ENCODE measurements at regions not wholly inside any gene's neighbourhood (a gene's known extent, or its start where the extent isn't known, plus 50 kb on each side); places are given as distances from the start of the nearest gene placed in this dataset.

- TF ChIP-seq TEAD4 (IDR thresholded peaks at IDR 0.05) (no peak), EP300 (IDR thresholded peaks at IDR 0.05; ENCODE audit: borderline replicate concordance) (no peak), TAF1 (IDR thresholded peaks at IDR 0.05; ENCODE audit: low read depth) (no peak), FOXM1 (IDR thresholded peaks at IDR 0.05; ENCODE audit: borderline replicate concordance, low read depth) (no peak), CREB1 (IDR thresholded peaks at IDR 0.05; ENCODE audit: low read depth) (no peak), EGR1 (IDR thresholded peaks at IDR 0.05) (no peak), ZBTB7A (IDR thresholded peaks at IDR 0.05; ENCODE audit: low read depth) (no peak), CEBPB (IDR thresholded peaks at IDR 0.05) (no peak), TCF12 (IDR thresholded peaks at IDR 0.05; ENCODE audit: low read depth) (no peak), USF1 (IDR thresholded peaks at IDR 0.05) (no peak), YY1 (IDR thresholded peaks at IDR 0.05; ENCODE audit: low read depth) (no peak), NFIC (IDR thresholded peaks at IDR 0.05) (no peak), RAD21 (IDR thresholded peaks at IDR 0.05; ENCODE audit: low read depth) (no peak)
- TF ChIP-seq, protein P1, sequence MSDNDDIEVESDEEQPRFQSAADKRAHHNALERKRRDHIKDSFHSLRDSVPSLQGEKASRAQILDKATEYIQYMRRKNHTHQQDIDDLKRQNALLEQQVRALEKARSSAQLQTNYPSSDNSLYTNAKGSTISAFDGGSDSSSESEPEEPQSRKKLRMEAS (IDR thresholded peaks at IDR 0.05) = no peak
- TF ChIP-seq, protein P2, sequence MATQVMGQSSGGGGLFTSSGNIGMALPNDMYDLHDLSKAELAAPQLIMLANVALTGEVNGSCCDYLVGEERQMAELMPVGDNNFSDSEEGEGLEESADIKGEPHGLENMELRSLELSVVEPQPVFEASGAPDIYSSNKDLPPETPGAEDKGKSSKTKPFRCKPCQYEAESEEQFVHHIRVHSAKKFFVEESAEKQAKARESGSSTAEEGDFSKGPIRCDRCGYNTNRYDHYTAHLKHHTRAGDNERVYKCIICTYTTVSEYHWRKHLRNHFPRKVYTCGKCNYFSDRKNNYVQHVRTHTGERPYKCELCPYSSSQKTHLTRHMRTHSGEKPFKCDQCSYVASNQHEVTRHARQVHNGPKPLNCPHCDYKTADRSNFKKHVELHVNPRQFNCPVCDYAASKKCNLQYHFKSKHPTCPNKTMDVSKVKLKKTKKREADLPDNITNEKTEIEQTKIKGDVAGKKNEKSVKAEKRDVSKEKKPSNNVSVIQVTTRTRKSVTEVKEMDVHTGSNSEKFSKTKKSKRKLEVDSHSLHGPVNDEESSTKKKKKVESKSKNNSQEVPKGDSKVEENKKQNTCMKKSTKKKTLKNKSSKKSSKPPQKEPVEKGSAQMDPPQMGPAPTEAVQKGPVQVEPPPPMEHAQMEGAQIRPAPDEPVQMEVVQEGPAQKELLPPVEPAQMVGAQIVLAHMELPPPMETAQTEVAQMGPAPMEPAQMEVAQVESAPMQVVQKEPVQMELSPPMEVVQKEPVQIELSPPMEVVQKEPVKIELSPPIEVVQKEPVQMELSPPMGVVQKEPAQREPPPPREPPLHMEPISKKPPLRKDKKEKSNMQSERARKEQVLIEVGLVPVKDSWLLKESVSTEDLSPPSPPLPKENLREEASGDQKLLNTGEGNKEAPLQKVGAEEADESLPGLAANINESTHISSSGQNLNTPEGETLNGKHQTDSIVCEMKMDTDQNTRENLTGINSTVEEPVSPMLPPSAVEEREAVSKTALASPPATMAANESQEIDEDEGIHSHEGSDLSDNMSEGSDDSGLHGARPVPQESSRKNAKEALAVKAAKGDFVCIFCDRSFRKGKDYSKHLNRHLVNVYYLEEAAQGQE (IDR thresholded peaks at IDR 0.05; ENCODE audit: low read depth) = no peak
These were observed 328.5 kb upstream of the PPP2R3A start for GRCh38 chr3:135637013-135637412.

DNA sequence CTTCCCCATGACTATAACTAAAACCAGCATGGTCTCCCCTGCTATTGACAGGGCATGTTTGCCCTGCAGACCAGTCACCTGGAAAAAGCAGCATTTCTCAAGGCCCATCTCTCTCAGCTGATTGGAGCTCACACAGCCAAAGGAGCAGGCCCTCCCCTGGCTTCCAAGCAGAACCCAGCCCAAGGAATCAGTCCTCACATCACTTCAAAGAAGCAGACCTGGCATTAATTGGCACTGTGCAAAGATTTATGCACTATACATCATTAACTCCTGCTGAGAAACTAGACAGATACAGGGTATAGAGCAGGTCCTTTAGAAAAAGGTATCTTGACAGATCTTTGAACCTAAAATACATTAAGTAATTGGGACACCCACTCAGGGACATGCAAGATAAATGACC lies 323.8 kb upstream of the PPP2R3A start:
- TF ChIP-seq, protein P1 (IDR thresholded peaks at IDR 0.05) = no peak
- no peak for TF ChIP-seq YY1 (IDR thresholded peaks at IDR 0.05; ENCODE audit: low read depth)
- no peak for TF ChIP-seq FOXM1 (IDR thresholded peaks at IDR 0.05; ENCODE audit: borderline replicate concordance, low read depth)
- TF ChIP-seq NFIC (IDR thresholded peaks at IDR 0.05) = no peak
- TF ChIP-seq EGR1 (IDR thresholded peaks at IDR 0.05) = no peak
- TF ChIP-seq USF1 (IDR thresholded peaks at IDR 0.05) = no peak
- TF ChIP-seq TCF12 (IDR thresholded peaks at IDR 0.05; ENCODE audit: low read depth) = no peak
- no peak for TF ChIP-seq TEAD4 (IDR thresholded peaks at IDR 0.05)
- TF ChIP-seq, protein P2 (IDR thresholded peaks at IDR 0.05; ENCODE audit: low read depth) = no peak
- TF ChIP-seq TAF1 (IDR thresholded peaks at IDR 0.05; ENCODE audit: low read depth) = no peak
- no peak for TF ChIP-seq CREB1 (IDR thresholded peaks at IDR 0.05; ENCODE audit: low read depth)
- TF ChIP-seq EP300 (IDR thresholded peaks at IDR 0.05; ENCODE audit: borderline replicate concordance) = no peak
- no peak for TF ChIP-seq CEBPB (IDR thresholded peaks at IDR 0.05)
- TF ChIP-seq RAD21 (IDR thresholded peaks at IDR 0.05; ENCODE audit: low read depth) = no peak
- TF ChIP-seq ZBTB7A (IDR thresholded peaks at IDR 0.05; ENCODE audit: low read depth) = no peak

- TF ChIP-seq, protein P1 (IDR thresholded peaks at IDR 0.05) = no peak
- TF ChIP-seq CREB1 (IDR thresholded peaks at IDR 0.05; ENCODE audit: low read depth) (no peak), RAD21 (IDR thresholded peaks at IDR 0.05; ENCODE audit: low read depth) (no peak), CEBPB (IDR thresholded peaks at IDR 0.05) (no peak), TCF12 (IDR thresholded peaks at IDR 0.05; ENCODE audit: low read depth) (no peak), TAF1 (IDR thresholded peaks at IDR 0.05; ENCODE audit: low read depth) (no peak), ZBTB7A (IDR thresholded peaks at IDR 0.05; ENCODE audit: low read depth) (no peak), YY1 (IDR thresholded peaks at IDR 0.05; ENCODE audit: low read depth) (no peak), NFIC (IDR thresholded peaks at IDR 0.05) (no peak), FOXM1 (IDR thresholded peaks at IDR 0.05; ENCODE audit: borderline replicate concordance, low read depth) (no peak), TEAD4 (IDR thresholded peaks at IDR 0.05) (no peak), EGR1 (IDR thresholded peaks at IDR 0.05) (no peak), USF1 (IDR thresholded peaks at IDR 0.05) (no peak), EP300 (IDR thresholded peaks at IDR 0.05; ENCODE audit: borderline replicate concordance) (no peak)
- TF ChIP-seq, protein P2 (IDR thresholded peaks at IDR 0.05; ENCODE audit: low read depth) = no peak
These were observed 320.0 kb upstream of the PPP2R3A start for GRCh38 chr3:135645541-135645940.

Data from Ishikawa (cell line).